ENCODE measurements at regions not wholly inside any gene's neighbourhood (a gene's known extent, or its start where the extent isn't known, plus 50 kb on each side); places are given as distances from the start of the nearest gene placed in this dataset.

- no peak for DNase-seq (ENCODE audit: low read depth)
- H3K4me3 ChIP-seq (ENCODE audit: low read length): no peak overlapping the region
- TF ChIP-seq, protein P1, sequence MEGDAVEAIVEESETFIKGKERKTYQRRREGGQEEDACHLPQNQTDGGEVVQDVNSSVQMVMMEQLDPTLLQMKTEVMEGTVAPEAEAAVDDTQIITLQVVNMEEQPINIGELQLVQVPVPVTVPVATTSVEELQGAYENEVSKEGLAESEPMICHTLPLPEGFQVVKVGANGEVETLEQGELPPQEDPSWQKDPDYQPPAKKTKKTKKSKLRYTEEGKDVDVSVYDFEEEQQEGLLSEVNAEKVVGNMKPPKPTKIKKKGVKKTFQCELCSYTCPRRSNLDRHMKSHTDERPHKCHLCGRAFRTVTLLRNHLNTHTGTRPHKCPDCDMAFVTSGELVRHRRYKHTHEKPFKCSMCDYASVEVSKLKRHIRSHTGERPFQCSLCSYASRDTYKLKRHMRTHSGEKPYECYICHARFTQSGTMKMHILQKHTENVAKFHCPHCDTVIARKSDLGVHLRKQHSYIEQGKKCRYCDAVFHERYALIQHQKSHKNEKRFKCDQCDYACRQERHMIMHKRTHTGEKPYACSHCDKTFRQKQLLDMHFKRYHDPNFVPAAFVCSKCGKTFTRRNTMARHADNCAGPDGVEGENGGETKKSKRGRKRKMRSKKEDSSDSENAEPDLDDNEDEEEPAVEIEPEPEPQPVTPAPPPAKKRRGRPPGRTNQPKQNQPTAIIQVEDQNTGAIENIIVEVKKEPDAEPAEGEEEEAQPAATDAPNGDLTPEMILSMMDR (conservative IDR thresholded peaks at IDR 0.05; ENCODE audit: low read length): no peak
Measured at GRCh38 chr20:24360531-24360930, 108.9 kb upstream of the SYNDIG1 start.

GRCh38 chr20:24359321-24360027 lies 110.0 kb upstream of the SYNDIG1 start:
- TF ChIP-seq, protein P1 (conservative IDR thresholded peaks at IDR 0.05; ENCODE audit: low read length): no peak
- no peak for DNase-seq (ENCODE audit: low read depth)
- H3K4me3 ChIP-seq (ENCODE audit: low read length): no peak overlapping the region

- TF ChIP-seq, protein P1 (conservative IDR thresholded peaks at IDR 0.05; ENCODE audit: low read length): no peak
- no peak for DNase-seq (ENCODE audit: low read depth)
- no peak overlapping the region for H3K4me3 ChIP-seq (ENCODE audit: low read length)
Measured at GRCh38 chr20:24357931-24358330, 111.5 kb upstream of the SYNDIG1 start.

- TF ChIP-seq, protein P1 (conservative IDR thresholded peaks at IDR 0.05; ENCODE audit: low read length): no peak
- DNase-seq (ENCODE audit: low read depth): no peak
- H3K4me3 ChIP-seq (ENCODE audit: low read length): no peak overlapping the region
Measured at GRCh38 chr20:24357177-24357576, 112.3 kb upstream of the SYNDIG1 start.

DNA sequence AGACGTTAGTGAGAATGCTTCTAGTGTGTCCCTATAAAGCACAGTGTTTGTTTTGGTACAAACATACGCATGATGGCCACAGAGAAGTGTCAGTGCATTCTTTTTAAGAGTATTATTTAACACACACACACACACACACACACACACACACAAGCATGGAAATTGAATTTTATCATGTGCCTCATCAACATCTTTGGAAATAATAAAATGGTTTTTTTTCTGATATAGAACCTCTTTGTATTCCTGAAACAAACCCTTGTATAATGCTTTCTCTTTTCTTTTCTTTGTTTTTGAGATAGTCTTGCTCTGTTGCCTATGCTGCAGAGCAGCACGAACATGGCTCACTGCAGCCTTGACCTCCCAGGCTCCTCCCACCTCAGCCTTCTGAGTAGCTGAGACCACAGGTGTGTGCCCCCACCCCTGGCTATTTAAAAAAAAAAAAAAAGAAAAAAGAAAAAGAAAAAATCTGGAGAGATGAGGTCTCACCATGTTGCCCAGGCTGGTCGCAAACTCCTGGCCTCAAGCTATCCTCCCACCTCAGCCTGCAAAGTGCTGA lies 116.2 kb upstream of the SYNDIG1 start:
- H3K4me3 ChIP-seq (ENCODE audit: low read length): no peak overlapping the region
- TF ChIP-seq, protein P1 (conservative IDR thresholded peaks at IDR 0.05; ENCODE audit: low read length): no peak
- DNase-seq (ENCODE audit: low read depth): no peak

- TF ChIP-seq, protein P1 (conservative IDR thresholded peaks at IDR 0.05; ENCODE audit: low read length): no peak
- no peak overlapping the region for H3K4me3 ChIP-seq (ENCODE audit: low read length)
- peak; percentile 63 for DNase-seq (ENCODE audit: low read depth)
Measured at GRCh38 chr20:24350923-24351368, 118.5 kb upstream of the SYNDIG1 start.

GRCh38 chr20:24341781-24342180 lies 127.6 kb upstream of the SYNDIG1 start:
- TF ChIP-seq, protein P1 (conservative IDR thresholded peaks at IDR 0.05; ENCODE audit: low read length): no peak
- H3K4me3 ChIP-seq (ENCODE audit: low read length): no peak overlapping the region
- no peak for DNase-seq (ENCODE audit: low read depth)

All from AG10803 (cell line).